ENCODE measurements at regions not wholly inside any gene's neighbourhood (a gene's known extent, or its start where the extent isn't known, plus 50 kb on each side); places are given as distances from the start of the nearest gene placed in this dataset.

GRCh38 chr12:84165998-84166571 is 746.5 kb downstream of the SLC6A15 start:
- TF ChIP-seq CTCF (IDR thresholded peaks at IDR 0.05) (no peak), POLR2A (IDR thresholded peaks at IDR 0.05) (no peak)
